ENCODE measurements at regions not wholly inside any gene's neighbourhood (a gene's known extent, or its start where the extent isn't known, plus 50 kb on each side); places are given as distances from the start of the nearest gene placed in this dataset.

DNA sequence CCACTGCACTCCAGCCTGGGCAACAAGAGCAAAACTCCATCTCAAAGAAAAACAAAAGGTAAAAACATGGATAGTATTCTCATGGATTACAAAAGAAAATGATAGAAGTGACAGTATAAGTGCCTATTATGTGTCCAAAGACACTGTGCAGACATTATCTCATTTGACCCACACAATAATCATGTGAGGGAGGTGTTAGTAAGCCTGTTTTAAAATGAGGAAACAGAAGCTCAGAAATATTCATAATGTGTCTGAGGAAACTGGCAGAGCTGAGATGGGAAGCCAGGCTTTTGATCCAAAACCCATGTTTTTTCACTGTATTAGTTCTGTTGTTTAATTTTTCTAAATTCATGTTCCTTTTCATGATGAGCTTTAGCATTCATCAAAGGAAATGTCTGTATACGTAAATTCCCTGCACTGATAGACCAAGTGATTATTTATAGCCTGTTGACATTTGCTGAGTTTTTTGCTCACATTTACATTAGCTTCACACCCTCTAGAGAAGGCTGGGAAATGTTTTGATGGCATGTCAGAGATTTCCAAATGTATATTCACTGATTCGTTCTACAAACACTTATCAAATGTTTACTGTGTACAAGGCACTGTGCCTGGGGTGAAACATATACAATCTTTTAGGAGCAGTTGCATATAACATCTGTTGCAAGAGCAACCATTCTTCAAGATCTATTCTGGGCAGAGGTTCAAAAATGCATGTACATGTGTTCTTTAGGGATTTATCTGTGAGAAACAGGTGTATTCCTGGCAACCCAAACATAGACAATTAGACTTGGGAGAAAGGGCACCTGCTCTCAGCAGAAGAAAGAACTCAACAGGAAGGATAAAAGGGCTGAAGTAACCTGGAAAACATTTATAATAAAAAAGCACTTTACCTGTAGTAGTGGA is 331.5 kb downstream of the SAMD5 start:
- no peak overlapping the region for H3K4me3 ChIP-seq (ENCODE audit: low read depth, low read length)
- TF ChIP-seq, protein P1, sequence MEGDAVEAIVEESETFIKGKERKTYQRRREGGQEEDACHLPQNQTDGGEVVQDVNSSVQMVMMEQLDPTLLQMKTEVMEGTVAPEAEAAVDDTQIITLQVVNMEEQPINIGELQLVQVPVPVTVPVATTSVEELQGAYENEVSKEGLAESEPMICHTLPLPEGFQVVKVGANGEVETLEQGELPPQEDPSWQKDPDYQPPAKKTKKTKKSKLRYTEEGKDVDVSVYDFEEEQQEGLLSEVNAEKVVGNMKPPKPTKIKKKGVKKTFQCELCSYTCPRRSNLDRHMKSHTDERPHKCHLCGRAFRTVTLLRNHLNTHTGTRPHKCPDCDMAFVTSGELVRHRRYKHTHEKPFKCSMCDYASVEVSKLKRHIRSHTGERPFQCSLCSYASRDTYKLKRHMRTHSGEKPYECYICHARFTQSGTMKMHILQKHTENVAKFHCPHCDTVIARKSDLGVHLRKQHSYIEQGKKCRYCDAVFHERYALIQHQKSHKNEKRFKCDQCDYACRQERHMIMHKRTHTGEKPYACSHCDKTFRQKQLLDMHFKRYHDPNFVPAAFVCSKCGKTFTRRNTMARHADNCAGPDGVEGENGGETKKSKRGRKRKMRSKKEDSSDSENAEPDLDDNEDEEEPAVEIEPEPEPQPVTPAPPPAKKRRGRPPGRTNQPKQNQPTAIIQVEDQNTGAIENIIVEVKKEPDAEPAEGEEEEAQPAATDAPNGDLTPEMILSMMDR (IDR thresholded peaks at IDR 0.05; ENCODE audit: control insufficient read depth, extremely low read depth, insufficient read depth): no peak
- no peak for DNase-seq (ENCODE audit: low read depth)

DNA sequence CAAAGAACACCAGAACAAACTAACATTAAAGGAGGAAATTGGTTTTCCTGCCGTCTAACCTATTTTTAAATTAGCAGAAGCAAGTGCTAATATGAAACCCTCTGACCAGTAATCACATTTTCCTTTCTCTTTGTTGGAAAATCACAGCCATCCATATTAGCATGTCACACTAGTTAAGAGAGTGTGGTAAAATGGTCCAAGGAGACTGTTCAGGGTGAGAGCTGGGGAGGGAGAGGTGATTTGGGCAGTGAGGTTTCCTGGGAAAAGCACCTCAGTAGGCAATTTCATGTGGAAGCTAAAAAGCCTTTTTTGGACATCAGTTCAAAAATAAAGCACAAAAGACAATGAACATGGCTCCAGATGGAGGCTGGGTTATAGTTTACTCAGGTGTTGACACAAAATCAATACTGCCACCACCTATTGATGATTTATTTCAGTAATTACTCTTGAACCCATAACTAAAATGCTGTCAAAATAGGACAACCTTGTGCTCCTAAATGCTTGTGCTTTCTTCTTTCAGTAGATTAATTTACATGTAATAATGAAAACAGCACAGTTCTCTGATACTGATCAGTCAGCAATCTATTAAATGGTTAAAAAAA is 333.2 kb downstream of the SAMD5 start:
- no peak overlapping the region for H3K4me3 ChIP-seq (ENCODE audit: low read depth, low read length)
- no peak for DNase-seq (ENCODE audit: low read depth)
- TF ChIP-seq, protein P1 (IDR thresholded peaks at IDR 0.05; ENCODE audit: control insufficient read depth, extremely low read depth, insufficient read depth): no peak

DNA sequence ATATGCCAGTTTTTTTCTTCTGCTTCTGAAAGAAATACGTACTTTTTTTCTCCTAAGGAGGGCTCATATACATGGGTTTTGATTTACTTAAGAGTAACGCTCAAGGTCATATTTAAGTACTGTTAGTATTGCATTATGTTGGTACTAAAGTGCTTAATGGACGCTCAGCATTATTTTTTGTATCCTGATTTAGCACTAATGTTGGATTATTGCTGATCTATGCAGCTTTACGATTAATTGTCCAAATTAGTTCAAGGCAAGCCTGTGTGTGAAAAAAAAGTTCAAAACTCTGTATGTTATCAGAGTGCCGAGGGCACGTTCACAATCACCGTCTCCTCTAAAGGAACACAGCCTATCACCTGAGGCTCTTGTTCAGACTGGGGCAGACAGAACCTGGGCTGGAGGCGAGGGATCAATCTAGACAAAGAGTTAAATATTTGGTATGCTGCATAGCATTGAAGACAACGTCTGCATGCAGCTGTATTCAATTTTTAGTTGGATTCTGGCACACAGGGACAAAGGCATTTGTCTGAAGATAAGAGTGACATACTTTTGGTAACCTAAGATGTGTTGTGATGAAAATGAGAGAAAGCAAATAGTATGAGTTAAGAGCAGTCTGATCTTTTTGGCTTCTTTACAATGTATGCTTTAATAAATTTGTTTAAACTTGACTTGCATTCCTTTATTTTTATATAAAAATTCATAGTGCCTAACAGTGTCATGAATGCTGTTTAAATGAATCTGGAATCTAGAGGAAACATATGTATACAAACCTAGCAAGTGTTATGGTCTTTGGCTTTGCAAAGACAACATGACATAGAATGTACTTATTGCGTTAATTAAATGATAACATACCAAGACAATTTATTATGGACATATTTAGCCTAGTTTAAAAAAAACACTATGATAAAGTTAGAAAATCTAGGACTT is 341.2 kb downstream of the SAMD5 start:
- TF ChIP-seq, protein P1 (IDR thresholded peaks at IDR 0.05; ENCODE audit: control insufficient read depth, extremely low read depth, insufficient read depth): no peak
- no peak overlapping the region for H3K4me3 ChIP-seq (ENCODE audit: low read depth, low read length)
- no peak for DNase-seq (ENCODE audit: low read depth)

DNA sequence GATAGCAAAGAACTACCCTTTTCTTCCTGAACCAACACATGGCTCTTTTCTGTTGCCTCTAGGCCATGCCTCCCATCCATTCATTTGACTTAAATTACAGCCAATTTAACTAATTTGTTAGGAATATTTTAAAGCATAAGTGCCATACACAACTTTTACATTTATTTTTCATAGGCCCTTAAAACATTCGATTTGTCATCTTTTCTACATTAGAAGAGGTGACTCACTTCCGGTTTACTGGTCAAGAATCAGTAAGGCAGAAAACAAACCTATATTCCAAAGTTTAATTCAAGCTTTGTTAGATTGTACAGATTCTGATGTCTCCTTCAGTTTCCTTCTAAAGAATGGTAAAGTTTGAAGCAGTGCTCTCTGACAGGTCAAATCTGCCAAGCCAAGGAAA is 344.3 kb downstream of the SAMD5 start:
- TF ChIP-seq, protein P1 (IDR thresholded peaks at IDR 0.05; ENCODE audit: control insufficient read depth, extremely low read depth, insufficient read depth): no peak
- H3K4me3 ChIP-seq (ENCODE audit: low read depth, low read length): no peak overlapping the region
- DNase-seq (ENCODE audit: low read depth): no peak

DNA sequence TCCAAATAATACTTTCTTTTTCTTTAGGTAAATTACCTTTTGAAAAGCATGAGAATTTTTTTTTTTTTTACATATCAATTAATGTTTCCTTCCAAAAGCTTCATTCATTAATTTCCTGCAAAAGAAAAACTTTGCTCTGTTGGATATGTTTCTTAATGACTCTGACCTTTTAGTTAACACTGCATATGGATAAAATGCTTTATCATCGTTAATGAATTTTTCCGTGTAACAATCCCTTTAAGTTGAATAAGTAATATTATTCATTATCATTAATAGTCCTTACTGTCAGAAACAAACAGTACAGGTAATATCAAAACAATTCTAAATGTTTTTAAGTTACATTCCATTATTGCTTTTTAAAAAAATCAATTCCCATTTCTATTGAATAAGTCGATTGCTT is 345.1 kb downstream of the SAMD5 start:
- TF ChIP-seq, protein P1 (IDR thresholded peaks at IDR 0.05; ENCODE audit: control insufficient read depth, extremely low read depth, insufficient read depth): no peak
- no peak overlapping the region for H3K4me3 ChIP-seq (ENCODE audit: low read depth, low read length)

DNA sequence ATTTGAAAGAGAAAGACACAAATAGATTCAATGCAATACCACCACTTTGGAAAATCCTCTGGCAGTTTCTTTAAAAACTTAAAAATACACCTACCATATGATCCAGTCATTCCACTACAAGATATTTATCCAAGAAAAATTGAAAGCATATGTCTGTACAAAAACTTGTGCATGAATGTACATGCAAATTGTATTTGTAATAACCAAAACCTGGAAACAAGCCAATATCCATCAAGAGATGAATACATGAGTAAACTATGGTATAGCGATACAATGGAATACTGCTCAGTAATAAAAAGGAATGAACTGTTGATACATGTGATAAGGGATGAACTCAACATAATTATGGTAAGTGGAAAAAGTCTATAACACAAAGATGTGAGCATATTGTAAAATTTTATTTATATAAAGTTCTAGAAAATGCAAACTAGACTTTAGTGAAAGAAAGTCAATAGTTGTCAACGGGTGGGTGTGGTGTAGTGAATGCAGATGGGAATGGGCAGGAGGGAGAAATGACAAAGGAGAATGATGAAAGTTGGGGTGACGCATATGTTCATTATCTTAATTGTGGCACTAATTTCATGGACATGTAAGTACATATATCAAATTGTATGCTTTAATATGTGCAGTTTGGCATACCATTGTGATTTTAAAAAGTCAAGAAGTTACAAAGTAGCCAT is 347.5 kb downstream of the SAMD5 start:
- TF ChIP-seq, protein P1 (IDR thresholded peaks at IDR 0.05; ENCODE audit: control insufficient read depth, extremely low read depth, insufficient read depth): no peak
- no peak for DNase-seq (ENCODE audit: low read depth)

More for the DNA sequence above, 345.1 kb downstream of the SAMD5 start:
- DNase-seq (ENCODE audit: low read depth): no peak

More for the DNA sequence above, 347.5 kb downstream of the SAMD5 start:
- no peak overlapping the region for H3K4me3 ChIP-seq (ENCODE audit: low read depth, low read length)

Data from LNCaP clone FGC (cell line).